GM12872 (cell line): ENCODE measurements at regions not wholly inside any gene's neighbourhood (a gene's known extent, or its start where the extent isn't known, plus 50 kb on each side); places are given as distances from the start of the nearest gene placed in this dataset.

Experiments used
- TF ChIP-seq, protein P1 (sequence below): IDR thresholded peaks from 3 replicates; pipeline ENCODE4 v1.5.1; 2011; ENCODE audit warnings: low read depth, mild to moderate bottlenecking, low read length, moderate library complexity; ENCODE audit not compliant: insufficient read depth

DNA sequence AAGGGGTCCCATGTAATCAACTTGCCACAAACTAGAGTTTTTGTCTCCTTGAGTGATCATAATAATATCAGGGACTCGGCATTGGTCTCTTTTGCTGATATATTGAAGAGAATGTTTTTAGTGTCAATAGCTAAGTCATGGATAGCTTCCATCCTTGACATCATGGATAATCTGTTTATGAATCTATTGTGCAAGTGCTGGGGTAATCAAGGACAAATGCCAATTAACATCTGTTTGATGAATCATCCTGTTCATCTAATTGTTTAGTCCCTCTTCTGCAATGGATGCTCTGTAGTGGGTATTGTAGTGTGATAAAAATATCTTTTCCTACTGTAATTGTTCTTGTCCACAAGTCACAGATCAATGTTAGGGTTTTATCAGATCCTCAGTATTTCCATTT lies 607.5 kb upstream of the SEMA6A start:
- TF ChIP-seq, protein P1, sequence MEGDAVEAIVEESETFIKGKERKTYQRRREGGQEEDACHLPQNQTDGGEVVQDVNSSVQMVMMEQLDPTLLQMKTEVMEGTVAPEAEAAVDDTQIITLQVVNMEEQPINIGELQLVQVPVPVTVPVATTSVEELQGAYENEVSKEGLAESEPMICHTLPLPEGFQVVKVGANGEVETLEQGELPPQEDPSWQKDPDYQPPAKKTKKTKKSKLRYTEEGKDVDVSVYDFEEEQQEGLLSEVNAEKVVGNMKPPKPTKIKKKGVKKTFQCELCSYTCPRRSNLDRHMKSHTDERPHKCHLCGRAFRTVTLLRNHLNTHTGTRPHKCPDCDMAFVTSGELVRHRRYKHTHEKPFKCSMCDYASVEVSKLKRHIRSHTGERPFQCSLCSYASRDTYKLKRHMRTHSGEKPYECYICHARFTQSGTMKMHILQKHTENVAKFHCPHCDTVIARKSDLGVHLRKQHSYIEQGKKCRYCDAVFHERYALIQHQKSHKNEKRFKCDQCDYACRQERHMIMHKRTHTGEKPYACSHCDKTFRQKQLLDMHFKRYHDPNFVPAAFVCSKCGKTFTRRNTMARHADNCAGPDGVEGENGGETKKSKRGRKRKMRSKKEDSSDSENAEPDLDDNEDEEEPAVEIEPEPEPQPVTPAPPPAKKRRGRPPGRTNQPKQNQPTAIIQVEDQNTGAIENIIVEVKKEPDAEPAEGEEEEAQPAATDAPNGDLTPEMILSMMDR: no peak

DNA sequence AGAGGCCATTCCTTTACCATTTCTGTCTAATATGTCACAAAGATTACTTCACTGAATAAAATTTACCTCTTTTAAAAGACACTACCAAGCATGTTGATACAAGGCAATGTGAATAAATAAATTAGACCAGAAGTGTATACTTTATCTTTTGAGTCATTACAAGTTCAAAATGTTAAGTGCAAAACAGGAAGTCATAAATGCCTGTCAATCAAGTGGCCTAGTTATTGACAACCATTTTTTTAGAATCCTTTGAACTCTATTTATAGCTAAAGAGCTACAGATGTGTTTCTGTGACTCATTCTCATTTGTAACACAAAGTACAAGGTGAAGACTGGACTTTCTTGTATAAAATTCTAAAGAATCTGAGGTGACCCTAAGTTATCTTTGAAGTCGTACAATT lies 602.7 kb upstream of the SEMA6A start:
- TF ChIP-seq, protein P1: no peak

DNA sequence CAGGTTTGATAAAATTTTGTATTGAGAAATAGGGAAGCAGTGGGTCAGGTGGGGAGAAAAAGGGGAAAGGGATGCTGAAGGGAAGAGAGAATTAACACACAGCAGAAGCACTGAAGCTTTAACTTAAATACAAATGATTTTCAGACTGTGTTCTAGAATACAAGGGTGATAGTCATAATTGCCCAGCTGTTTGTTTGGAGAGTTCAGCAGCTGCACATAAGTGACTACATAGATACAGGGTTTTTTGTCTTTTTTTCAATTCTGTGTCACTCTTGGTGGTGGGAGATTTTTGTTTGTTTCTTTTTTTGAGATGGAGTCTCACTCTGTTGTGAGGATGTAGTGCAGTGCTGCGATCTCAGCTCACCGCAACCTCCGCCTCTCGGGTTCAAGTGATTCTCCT lies 590.4 kb upstream of the SEMA6A start:
- TF ChIP-seq, protein P1: no peak

DNA sequence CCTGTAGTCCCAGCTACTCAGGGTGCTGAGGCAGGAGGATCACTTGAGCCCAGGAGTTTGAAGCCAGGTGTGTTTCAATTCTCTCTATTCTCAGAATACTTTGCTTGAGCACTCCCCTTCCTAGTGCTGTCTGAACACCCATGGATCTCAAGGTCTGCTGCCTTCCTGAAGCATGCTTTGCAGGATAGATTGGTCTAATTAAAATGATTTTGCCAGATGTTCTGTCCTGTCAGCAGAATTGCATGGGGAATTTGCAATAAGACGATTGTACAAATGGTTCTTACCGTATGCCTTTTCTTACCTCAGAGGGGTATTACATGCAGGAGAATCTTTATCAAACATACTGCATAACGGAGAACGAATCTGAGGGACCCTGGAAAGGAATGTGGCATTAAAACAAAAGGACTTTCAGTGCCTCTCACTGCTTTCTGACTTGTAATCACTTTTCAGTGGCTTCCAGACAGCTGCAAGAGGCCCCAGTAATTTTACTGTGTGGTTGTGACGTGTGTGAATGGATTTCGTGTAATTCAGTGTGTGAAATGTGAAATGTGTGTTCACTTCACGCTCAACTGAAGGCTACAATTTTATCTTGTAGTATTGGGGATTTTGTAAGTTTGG lies 587.2 kb upstream of the SEMA6A start:
- TF ChIP-seq, protein P1: no peak

DNA sequence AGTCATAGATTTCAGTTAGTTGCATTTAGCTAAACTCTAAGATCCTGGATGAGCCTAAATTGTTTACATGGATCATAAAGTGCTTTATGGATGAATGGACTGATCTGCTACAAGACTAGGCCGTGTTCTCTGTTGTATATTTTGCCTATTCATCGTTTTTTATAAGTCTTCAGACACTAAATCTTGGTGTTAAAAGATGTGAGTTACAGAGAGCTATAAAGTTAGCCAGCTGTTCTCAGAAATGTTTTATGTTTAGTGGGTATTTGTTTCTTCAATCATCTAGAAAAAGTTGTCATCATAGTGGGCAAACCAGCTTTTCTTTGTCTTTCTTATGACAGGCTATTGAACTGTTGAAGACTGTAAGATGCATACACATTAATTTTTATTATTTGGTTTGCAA lies 585.8 kb upstream of the SEMA6A start:
- TF ChIP-seq, protein P1: no peak

DNA sequence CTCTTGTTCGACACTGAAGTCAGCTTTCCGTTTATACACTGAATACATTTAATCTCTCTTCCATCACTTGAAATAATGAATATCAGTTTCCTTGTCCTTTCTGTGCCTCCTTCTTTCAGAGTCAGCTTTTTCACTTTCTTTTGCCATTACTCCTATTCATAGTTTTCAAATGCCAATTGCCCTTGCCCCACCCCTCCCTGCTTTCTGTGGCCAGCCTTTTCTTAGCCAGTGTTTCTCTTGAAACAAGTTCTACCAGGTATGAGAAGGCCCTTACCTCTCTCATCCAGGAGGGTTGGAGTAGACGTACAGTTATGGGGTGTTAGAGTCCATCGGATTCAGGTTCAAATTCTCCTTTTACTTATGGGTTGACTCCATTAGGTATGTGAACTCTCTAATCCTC lies 574.7 kb upstream of the SEMA6A start:
- TF ChIP-seq, protein P1: no peak

DNA sequence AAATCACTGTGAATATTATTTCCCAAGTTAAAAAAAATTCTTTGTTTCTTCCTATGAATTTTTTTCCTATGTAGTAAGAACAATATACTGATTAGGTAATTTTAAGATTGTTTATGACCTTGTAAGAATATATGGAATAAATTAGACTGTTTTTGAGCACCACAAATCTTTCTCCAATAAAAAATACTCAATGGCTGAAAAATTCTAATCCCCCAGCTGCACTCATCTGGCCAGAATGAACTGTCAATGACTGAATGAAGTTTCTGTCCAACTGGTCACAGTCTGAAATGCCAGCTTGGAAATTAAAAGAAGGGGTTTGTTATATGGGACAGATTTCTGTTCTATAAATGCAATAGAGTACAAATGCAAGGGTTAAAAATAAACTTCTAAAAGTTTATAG lies 569.5 kb upstream of the SEMA6A start:
- TF ChIP-seq, protein P1: no peak

DNA sequence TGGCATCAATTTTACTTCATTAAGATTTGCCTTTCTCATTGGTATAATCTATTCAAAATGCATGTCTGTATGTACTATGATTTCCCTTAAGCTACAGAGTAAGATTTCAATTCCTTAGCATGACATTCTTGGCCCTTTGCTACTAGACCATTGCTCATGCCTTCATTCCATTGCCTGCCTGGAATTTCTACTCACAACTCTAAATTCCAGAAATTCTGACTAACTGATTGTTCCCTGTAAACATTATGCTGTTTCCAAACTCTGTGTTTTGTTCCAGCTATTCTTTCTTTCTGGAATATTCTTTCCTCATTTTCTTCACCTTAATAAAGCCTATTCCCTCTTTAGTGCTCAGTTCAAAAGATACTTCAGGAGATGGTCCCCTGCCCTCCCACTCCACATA lies 568.8 kb upstream of the SEMA6A start:
- TF ChIP-seq, protein P1: no peak
